Fibroblast of upper back skin (primary cell): ENCODE measurements at regions not wholly inside any gene's neighbourhood (a gene's known extent, or its start where the extent isn't known, plus 50 kb on each side); places are given as distances from the start of the nearest gene placed in this dataset.
"Not testable (repeated sequence)": the region's sequence is repeated elsewhere in the genome, so short reads cannot be mapped to it uniquely, and the experiment has no call there.

Source experiments
- DNase-seq: peaks from one replicate; pipeline ENCODE4 v3.0.0-alpha.2; 2013

DNA sequence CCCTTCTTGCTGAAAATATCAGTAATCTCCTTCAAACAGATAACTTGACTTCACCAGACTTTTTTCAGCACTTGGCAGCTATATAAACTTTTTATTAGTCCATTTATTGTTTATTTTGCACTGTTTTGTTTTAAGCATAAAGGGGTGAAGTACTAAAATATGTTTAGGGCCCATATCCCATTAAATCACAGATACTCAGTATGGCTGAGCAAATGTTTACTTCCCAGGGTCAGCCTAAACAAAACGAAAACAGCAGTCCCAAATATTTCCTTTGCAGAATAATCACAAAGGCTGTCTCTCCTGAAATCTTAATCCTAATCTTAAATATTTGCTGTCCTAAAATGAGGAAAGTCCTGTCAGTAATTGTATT lies 649.6 kb downstream of the TNS3 start:
- DNase-seq, result no peak

GRCh38 chr7:46930366-46930765 lies 651.5 kb downstream of the TNS3 start:
- DNase-seq, result peak; percentile 94

- DNase-seq, result no peak
These were observed 652.6 kb downstream of the TNS3 start for GRCh38 chr7:46929359-46929758.

DNA sequence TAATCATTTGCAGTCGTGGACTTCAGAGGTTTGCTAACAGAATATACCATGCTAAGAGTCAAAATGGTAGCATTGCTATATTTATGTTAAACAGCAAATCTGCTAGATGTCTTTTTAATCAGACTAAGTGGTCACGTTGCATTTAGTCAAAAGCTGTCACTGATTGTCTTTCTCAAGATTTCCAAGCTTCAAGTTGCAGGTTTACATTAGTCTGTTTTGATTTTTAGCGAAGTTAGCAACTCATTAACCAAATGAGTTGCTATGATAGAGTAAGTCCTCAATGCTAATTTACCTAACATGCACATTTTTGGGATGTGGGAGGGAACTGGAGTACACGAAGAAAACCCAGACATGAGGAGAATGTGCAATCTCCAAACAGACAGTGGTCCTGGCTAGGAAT lies 653.2 kb downstream of the TNS3 start:
- DNase-seq, result no peak

DNA sequence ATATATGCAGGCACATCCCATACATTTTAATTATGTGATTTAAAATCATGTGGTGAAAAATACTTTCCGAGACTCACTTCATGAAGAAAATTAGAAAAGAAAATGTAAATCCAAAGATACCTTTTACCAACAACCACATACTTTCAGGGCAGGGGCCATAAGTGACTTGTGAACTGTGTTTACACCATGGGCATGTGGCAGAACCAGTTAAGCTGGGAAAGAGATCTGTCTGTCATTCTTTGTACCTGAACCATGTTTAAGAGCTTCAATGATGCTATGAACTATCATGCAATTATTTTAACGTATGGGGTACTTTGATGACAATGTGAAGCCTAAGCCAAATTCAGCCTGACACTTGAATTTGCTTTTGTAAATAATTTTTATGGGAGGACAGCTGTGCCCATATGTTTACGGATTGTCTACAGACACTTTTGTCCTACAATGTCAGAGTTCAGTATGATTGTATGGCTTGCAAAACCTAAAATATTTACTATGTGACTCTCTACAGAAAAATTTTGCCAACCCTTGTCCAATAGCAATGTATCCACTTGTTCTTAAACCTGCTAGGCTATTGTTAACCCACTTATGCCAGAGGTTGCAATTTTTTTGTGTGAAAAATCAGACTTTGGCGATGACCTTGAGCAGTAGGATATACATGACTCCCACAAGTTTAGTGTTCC lies 654.6 kb downstream of the TNS3 start:
- DNase-seq, result no peak

GRCh38 chr7:46916581-46916980 lies 665.3 kb downstream of the TNS3 start:
- DNase-seq, result no peak

DNA sequence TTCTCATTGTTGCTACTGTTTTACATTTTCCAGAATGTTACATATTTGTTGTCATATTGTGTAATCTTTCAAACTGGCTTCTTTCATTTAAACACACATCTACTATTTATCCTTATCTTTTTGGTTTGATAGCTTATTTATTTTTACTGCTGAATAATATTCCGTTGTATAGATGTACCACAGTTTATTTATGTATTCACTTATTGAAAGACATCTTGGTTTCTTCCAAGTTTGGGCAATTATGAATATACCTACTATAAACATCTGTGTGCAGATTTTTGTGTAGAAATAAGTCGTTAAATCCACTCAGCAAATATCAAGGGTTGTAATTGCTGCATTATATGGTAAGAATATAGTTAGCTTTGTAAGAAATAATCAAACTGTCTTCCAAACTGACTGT lies 669.2 kb downstream of the TNS3 start:
- no peak for DNase-seq

GRCh38 chr7:46909601-46910051 lies 672.3 kb downstream of the TNS3 start:
- peak; percentile 94 for DNase-seq

- peak; percentile 90 for DNase-seq
These were observed 673.1 kb downstream of the TNS3 start for GRCh38 chr7:46908770-46909169.

- not testable (repeated sequence) for DNase-seq
These were observed 677.4 kb downstream of the TNS3 start for GRCh38 chr7:46904523-46904922.

- no peak for DNase-seq
These were observed 679.4 kb downstream of the TNS3 start for GRCh38 chr7:46902463-46902862.

DNA sequence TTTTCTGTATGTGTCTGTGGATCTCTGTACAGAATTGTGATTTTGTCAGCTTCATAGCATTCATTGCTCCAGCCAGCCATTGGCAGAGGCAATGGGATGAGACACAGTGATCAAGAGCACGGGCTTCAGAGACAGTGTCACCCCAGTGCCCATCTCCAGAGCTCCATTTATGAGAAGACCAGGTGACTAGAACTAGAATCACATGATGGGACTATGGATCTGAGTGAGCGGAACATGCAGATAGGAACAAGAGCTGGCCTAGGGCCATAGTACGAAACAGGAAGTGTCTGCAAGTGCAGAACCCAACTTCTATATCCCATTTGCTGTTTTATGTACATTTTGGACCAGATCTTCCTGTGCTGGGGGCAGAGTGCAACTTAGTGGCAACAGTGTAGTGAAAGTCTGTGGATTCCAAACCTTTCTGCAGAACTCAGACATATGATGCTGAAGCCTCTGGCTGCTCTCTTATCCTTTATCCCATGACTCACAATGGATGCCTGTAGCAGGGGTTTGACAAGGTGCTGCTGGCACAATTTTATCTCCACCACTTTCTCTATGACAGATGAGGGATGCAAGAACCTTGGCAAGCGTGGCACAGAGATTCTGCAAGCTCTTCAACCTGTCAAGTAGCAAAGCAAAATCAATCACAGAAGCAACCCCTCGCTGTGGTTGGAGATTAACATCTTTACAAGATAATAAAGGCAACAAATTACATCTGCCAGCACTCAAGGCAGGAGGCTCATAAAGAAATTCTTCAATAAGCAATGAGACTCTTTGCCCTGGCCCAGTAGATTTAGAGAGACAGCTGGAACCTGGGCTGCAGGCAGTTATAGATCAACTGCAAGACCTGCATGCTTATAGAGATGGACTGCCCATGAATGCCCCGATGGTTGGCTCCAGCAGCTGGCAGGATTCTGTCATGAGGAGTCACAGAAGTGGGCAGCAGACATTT lies 681.3 kb downstream of the TNS3 start:
- peak; percentile 17 for DNase-seq

DNA sequence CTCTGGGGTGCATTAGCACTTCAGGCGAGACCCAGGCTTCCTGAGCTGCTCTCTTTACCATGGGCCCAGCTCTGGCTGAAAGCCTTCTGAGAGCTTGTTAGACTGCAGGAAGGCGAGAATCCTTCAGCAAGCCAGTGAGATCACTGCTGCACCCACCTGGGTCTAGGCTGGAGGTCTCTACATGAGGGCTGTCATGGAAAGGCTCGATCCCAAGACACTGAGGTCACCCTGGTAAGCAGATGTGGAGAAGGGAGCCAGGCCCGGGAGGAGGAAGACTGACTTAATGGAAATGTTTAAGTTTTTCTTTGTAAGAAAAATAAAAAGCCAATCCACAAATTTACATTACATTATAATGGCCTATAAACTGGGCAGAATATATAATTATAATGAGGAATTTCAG lies 684.5 kb downstream of the TNS3 start:
- no peak for DNase-seq

- DNase-seq, result no peak
These were observed 695.1 kb downstream of the TNS3 start for GRCh38 chr7:46886669-46887374.

DNA sequence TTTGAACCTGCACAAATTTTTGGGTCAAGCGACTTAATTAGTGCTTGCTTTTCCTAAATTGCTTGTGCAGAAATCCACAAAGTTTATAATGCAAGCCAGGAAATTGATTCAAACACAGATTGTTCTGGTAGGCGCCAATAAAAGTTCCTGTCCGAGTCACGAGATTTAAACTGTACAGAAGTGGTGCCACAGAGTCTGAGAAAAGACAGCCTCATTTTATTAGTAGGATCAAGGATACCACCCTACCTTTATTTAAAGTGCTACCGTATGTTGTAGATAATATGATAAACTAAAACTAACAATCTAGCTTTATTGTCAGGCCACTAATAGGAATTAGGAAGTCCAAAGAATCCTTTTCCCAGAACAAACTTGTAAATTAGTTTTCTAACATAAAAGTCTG lies 696.7 kb downstream of the TNS3 start:
- DNase-seq, result no peak

DNA sequence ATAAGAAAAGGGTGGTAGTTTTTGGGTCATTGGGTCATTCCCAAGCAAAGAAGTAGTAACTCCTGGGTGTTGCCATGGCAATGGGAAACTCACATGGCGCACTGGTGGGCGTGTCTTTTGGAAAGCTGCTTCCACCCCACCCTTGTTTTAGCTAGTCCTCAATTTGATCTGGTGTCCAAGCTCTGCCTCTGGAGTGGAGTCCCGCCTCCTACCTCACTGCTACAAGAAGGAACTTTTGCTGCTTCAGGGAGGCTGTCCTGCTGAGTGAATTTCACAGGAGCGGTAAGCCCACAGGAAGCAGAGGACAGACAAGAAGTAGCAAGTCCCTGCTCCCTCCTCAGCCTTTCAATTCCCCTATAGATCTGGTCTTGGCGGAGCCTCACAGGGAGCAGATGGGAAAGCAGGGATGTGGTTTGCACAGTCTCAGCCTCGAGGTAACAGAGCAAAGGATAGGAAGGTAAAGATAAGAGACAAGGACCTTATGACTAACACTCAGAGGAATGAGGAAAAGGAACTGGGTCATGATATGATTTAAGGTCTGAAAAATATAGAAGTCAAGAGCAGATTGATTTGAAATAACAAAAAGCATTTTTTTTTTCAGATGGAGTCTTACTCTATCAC lies 700.3 kb downstream of the TNS3 start:
- no peak for DNase-seq

DNA sequence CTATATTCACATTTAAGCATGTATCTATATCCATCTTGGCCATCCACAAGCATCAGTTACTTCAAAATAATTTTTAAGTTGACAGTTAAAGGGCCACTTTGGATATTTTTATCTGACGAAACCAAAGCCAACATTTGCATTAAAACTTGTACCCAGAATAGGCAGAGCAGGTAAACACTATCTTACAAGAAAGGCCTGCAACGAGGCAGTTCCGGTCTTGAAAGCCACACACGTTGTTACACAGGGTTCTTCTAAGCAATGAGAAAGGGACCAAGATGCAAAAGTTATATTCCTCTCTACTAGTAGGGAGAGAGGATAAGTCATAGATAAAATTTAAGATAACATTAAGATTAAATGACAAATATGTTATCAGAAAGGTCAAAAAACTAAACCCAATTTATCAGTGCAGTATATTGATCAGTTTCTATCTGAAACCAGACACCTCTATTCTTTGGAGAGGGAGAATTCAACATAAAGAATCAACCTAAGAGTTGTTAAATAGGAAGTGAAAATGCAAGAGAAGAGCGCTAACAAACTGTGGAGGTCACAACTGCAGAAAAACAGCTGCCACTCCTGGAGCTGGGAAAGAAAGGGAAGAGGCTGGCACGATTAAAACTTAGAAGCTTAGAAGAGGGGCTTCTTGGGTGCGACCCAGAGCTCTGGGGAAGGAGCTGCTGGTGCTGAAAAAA lies 701.3 kb downstream of the TNS3 start:
- no peak for DNase-seq

DNA sequence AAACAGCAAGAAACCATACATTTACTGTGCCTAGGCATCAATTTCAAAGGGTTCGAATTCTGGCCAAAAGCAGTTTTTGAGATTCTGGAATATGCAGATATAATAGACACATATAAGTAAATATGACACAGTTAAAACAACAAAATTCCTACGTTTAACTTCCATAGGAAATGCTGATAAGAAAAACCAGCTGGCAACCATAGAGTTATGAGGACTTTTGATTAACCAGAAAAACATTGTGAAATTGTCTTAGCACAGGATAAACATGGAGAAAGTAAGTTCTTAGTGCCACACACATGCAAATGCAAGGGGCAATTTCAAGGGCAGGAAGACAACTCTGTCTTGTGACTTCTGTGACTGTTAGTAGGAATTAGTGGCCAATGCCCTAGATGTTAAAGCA lies 702.1 kb downstream of the TNS3 start:
- no peak for DNase-seq

GRCh38 chr7:46871516-46871915 lies 710.4 kb downstream of the TNS3 start:
- no peak for DNase-seq

DNA sequence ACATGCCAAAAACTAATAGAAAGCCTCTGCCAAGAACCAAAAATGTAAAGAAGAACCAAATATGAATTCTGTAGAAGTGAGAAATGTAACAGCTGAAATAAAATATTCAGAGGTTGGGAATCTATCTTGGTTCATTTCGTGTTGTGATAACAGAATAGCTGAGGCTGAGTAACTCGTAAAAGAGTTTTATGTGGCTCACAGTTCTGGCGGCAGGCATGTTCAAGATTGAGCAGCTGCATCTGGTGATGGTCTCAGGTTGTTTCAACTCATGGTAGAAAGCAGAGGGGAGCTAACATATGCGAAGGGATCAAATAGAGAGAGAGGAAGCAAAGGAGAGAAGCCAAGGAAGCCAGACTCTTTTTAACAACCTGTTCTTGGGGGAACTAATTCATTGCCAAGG lies 717.2 kb downstream of the TNS3 start:
- peak; percentile 21 for DNase-seq

DNA sequence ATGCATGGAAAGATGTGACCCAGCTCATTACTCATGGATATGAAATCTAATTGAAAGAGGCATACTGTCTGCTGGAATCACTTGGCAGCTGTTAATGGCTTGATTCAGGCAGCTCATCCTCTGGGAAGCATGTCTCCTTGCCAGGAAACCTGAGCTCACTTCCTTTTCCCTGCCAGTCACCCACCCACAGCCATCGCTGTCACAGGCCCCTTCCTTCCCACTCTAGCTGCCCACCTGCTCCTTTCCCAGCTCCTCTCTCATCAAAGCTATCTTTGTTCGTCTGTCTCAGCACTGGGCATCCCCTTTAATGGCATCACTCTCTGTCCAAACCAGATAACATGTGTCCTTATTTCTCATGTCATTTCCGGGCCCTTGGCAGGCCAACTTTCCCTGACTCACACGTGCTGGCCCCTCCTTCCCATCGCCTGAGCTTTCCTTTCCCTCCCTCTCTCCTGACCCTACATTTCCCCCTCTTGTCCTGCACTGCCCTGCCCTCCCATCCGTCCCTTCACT lies 721.9 kb downstream of the TNS3 start:
- peak; percentile 80 for DNase-seq

- DNase-seq, result no peak
These were observed 726.1 kb downstream of the TNS3 start for GRCh38 chr7:46855851-46856250.
